Lower lobe of right lung (tissue), 2 donors: ENCODE measurements at regions not wholly inside any gene's neighbourhood (a gene's known extent, or its start where the extent isn't known, plus 50 kb on each side); places are given as distances from the start of the nearest gene placed in this dataset.

ENCODE experiments used
- ATAC-seq, 2 donors: fragments of 200-7000 bp; cut with Tn5 transposase; one replicate each; pipeline ENCODE4 v1.9.1; 2020 to 2022; ENCODE audit warnings: mild to moderate bottlenecking in 2 of 2, moderate library complexity in 2 of 2
- DNase-seq: peaks from one replicate; pipeline ENCODE4 v3.0.0-alpha.2; 2020
- H3K27ac ChIP-seq: fragments of 200-600 bp; one replicate; pipeline ENCODE4 v1.8.0; 2022
- H3K27me3 ChIP-seq: fragments of 200-600 bp; one replicate; pipeline ENCODE4 v1.8.0; 2022; ENCODE audit warnings: low read depth
- H3K36me3 ChIP-seq: fragments of 200-600 bp; one replicate; pipeline ENCODE4 v1.8.0; 2022; ENCODE audit warnings: mild to moderate bottlenecking
- H3K4me1 ChIP-seq: fragments of 200-600 bp; one replicate; pipeline ENCODE4 v1.8.0; 2022
- H3K4me3 ChIP-seq: fragments of 200-600 bp; one replicate; pipeline ENCODE4 v1.8.0; 2022; ENCODE audit warnings: mild to moderate bottlenecking
- H3K9me3 ChIP-seq: fragments of 200-600 bp; one replicate; pipeline ENCODE4 v1.8.0; 2022
- intact Hi-C: fragments of 100-400 bp; cut with DNase I; formaldehyde crosslinking; loops from one replicate; pipeline ENCODE4 v1.11.0; 2022
- TF ChIP-seq, protein P1 (sequence below): fragments of 200-600 bp; IDR thresholded peaks from one replicate; pipeline ENCODE4 v1.8.0; 2022; ENCODE audit warnings: antibody characterized with exemption, mild to moderate bottlenecking
- donor health status: DM: no; HTN: yes; CAD: no; lungs with severe emphysema.

- Histone ChIP-seq H3K4me3 (no peak overlapping the region), H3K9me3 (no peaks in the 10 kb centered on the region), H3K36me3 (no peaks in the 10 kb centered on the region), H3K4me1 (no peaks in the 10 kb centered on the region), H3K27me3 (no peaks in the 10 kb centered on the region), H3K27ac (no peak overlapping the region)
- ATAC-seq (no peak), DNase-seq (no peak)
- TF ChIP-seq, protein P1, sequence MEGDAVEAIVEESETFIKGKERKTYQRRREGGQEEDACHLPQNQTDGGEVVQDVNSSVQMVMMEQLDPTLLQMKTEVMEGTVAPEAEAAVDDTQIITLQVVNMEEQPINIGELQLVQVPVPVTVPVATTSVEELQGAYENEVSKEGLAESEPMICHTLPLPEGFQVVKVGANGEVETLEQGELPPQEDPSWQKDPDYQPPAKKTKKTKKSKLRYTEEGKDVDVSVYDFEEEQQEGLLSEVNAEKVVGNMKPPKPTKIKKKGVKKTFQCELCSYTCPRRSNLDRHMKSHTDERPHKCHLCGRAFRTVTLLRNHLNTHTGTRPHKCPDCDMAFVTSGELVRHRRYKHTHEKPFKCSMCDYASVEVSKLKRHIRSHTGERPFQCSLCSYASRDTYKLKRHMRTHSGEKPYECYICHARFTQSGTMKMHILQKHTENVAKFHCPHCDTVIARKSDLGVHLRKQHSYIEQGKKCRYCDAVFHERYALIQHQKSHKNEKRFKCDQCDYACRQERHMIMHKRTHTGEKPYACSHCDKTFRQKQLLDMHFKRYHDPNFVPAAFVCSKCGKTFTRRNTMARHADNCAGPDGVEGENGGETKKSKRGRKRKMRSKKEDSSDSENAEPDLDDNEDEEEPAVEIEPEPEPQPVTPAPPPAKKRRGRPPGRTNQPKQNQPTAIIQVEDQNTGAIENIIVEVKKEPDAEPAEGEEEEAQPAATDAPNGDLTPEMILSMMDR, result no peak
- intact Hi-C loops, result loop anchor here (10.0 kb wide), 1 partner anchor 141 kb away; no protein-coding TSS in a partner anchor
Measured at GRCh38 chr18:24593886-24594285, 133.4 kb downstream of the HRH4 start.

DNA sequence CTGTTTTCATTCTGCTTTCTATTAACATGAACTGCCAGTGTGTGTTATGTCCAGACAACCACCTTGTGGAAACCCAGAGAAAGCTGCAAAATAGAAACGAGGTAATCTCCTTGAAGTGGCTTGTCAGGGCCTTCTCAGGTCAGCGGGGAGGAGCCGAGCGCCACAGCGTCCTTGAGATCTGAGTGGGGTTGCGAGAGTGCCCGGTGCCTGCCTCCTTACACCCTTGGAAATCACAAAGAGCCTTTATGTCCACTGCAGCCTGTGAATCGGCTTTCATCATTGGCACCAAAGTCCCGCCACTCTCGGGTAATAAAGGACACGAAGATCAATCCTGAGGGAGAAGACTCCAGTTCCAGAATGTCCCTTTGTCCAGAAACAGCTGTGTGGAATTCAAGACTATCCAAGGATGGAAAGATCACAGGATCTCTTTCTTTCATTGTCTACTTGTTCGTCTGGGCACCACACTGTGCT, 135.2 kb downstream of the HRH4 start:
- Histone ChIP-seq H3K36me3 (no peaks in the 10 kb centered on the region), H3K4me1 (no peaks in the 10 kb centered on the region), H3K27ac (no peak overlapping the region), H3K4me3 (no peak overlapping the region), H3K9me3 (no peaks in the 10 kb centered on the region), H3K27me3 (no peaks in the 10 kb centered on the region)
- intact Hi-C loops, result loop anchor here (10.0 kb wide), 1 partner anchor 139 kb away; no protein-coding TSS in a partner anchor
- DNase-seq (peak; percentile 52), ATAC-seq (peak; percentile 64 to 87)
- TF ChIP-seq, protein P1, result no peak

- H3K4me3 ChIP-seq, result no peak overlapping the region
- H3K9me3 ChIP-seq, result no peaks in the 10 kb centered on the region
- H3K27ac ChIP-seq, result no peak overlapping the region
- intact Hi-C loops, result no loop called here
- DNase-seq (no peak), ATAC-seq (no peak)
- TF ChIP-seq, protein P1, result peak; percentile 58
- no peaks in the 10 kb centered on the region for H3K4me1 ChIP-seq
- H3K36me3 ChIP-seq, result no peaks in the 10 kb centered on the region
- H3K27me3 ChIP-seq, result no peaks in the 10 kb centered on the region
Measured at GRCh38 chr18:24600076-24600654, 139.7 kb downstream of the HRH4 start.

DNA sequence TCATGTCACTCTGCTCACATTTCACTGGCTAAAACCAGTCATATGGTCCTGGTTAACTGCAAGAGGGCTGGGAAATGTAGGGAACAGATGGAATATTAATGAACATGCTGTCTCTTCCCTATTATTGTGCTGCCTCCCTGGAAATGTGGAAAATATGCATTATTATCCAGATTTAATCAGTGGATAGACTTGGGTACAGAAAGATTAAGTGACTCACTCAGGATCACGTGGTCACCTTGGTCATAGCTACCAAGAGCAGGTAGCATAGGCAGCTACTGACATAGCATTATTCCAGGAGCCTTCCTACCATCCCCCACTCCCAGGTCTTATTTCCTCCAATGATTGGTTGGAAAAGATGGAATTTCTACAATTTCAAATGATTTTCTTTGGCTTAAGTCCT, 141.1 kb downstream of the HRH4 start:
- no peaks in the 10 kb centered on the region for H3K27me3 ChIP-seq
- H3K27ac ChIP-seq, result no peak overlapping the region
- TF ChIP-seq, protein P1, result no peak
- H3K4me1 ChIP-seq, result no peaks in the 10 kb centered on the region
- intact Hi-C loops, result no loop called here
- no peak overlapping the region for H3K4me3 ChIP-seq
- no peaks in the 10 kb centered on the region for H3K36me3 ChIP-seq
- ATAC-seq, result no peak
- no peaks in the 10 kb centered on the region for H3K9me3 ChIP-seq
- DNase-seq, result no peak

DNA sequence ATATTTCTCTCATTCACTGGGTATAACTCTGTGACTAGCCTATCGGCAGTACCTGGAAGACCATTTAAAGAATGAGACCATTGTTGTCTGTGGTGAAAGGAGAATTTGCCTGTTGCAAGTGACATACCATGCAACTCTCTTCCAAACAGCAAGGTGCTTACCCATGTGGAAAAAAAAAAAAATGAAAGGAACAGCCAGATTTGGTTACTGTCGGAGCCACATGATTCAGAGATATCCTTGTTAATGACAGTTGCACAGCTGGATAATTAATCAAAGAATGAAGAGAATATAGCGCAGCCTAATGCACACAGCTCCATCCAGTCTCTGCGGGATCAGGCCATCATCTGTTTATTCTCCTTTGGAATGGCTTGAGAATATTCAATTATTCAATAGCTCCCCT, 141.8 kb downstream of the HRH4 start:
- no peak for DNase-seq
- Histone ChIP-seq H3K36me3 (no peaks in the 10 kb centered on the region), H3K4me1 (no peaks in the 10 kb centered on the region), H3K27ac (no peak overlapping the region), H3K27me3 (no peaks in the 10 kb centered on the region), H3K9me3 (no peaks in the 10 kb centered on the region), H3K4me3 (no peak overlapping the region)
- no peak for ATAC-seq
- intact Hi-C loops, result no loop called here
- TF ChIP-seq, protein P1, result no peak
